SJCRH30 (cell line): ENCODE measurements at regions not wholly inside any gene's neighbourhood (a gene's known extent, or its start where the extent isn't known, plus 50 kb on each side); places are given as distances from the start of the nearest gene placed in this dataset.
"Not testable (repeated sequence)": the region's sequence is repeated elsewhere in the genome, so short reads cannot be mapped to it uniquely, and the experiment has no call there.

ENCODE experiments used
- DNase-seq, 2 experiments: peaks; one replicate each; pipeline ENCODE4 v3.0.0-alpha.2; 2015 to 2020
- H3K27ac ChIP-seq: fragments of 250-450 bp; sonication (Bioruptor Pico); 2 replicates; pipeline ENCODE4 v1.5.1; 2020; ENCODE audit warnings: mild to moderate bottlenecking, moderate library complexity
- H3K27me3 ChIP-seq: fragments of 250-450 bp; sonication (Bioruptor Pico); 2 replicates; pipeline ENCODE4 v1.5.1; 2020; ENCODE audit warnings: mild to moderate bottlenecking, moderate library complexity
- H3K36me3 ChIP-seq: fragments of 250-450 bp; sonication (Bioruptor Pico); 2 replicates; pipeline ENCODE4 v1.5.1; 2020; ENCODE audit warnings: mild to moderate bottlenecking, moderate library complexity
- H3K4me1 ChIP-seq: fragments of 250-450 bp; sonication (Bioruptor Pico); 2 replicates; pipeline ENCODE4 v1.5.1; 2020; ENCODE audit warnings: mild to moderate bottlenecking, moderate library complexity
- H3K4me3 ChIP-seq: fragments of 250-450 bp; sonication (Bioruptor Pico); 2 replicates; pipeline ENCODE4 v1.5.1; 2020; ENCODE audit warnings: mild to moderate bottlenecking, moderate library complexity
- H3K9me3 ChIP-seq: fragments of 250-450 bp; sonication (Bioruptor Pico); replicated peaks from 2 replicates; pipeline ENCODE4 v1.5.1; 2020; ENCODE audit warnings: mild to moderate bottlenecking, moderate library complexity

GRCh38 chr1:102500758-102501157, 504.0 kb upstream of the OLFM3 start:
- Histone ChIP-seq H3K9me3 (no peaks in the 10 kb centered on the region), H3K4me3 (no peak overlapping the region), H3K36me3 (no peaks in the 10 kb centered on the region), H3K27me3 (no peaks in the 10 kb centered on the region), H3K27ac (no peak overlapping the region), H3K4me1 (no peaks in the 10 kb centered on the region)
- DNase-seq, result no peak

GRCh38 chr1:102498929-102499328, 502.2 kb upstream of the OLFM3 start:
- no peaks in the 10 kb centered on the region for H3K36me3 ChIP-seq
- H3K27me3 ChIP-seq, result no peaks in the 10 kb centered on the region
- H3K27ac ChIP-seq, result no peak overlapping the region
- no peak for DNase-seq
- no peaks in the 10 kb centered on the region for H3K4me1 ChIP-seq
- H3K4me3 ChIP-seq, result no peak overlapping the region
- no peaks in the 10 kb centered on the region for H3K9me3 ChIP-seq

GRCh38 chr1:102497810-102498209, 501.1 kb upstream of the OLFM3 start:
- DNase-seq, result peak in 1 of 2 experiments; percentile 3

GRCh38 chr1:102472520-102472919, 475.8 kb upstream of the OLFM3 start:
- Histone ChIP-seq H3K36me3 (no peaks in the 10 kb centered on the region), H3K9me3 (no peaks in the 10 kb centered on the region), H3K27ac (no peak overlapping the region), H3K4me1 (no peaks in the 10 kb centered on the region), H3K27me3 (no peaks in the 10 kb centered on the region), H3K4me3 (no peak overlapping the region)
- DNase-seq, result no peak

More at GRCh38 chr1:102497810-102498209, 501.1 kb upstream of the OLFM3 start:
- H3K27ac ChIP-seq, H3K9me3 ChIP-seq, H3K27me3 ChIP-seq, H3K4me3 ChIP-seq, H3K4me1 ChIP-seq, H3K36me3 ChIP-seq: not testable (repeated sequence)

GRCh38 chr1:102470767-102471166, 474.0 kb upstream of the OLFM3 start:
- no peak for DNase-seq
- Histone ChIP-seq H3K4me3 (no peak overlapping the region), H3K27ac (no peak overlapping the region), H3K9me3 (no peaks in the 10 kb centered on the region), H3K36me3 (no peaks in the 10 kb centered on the region), H3K4me1 (no peaks in the 10 kb centered on the region), H3K27me3 (no peaks in the 10 kb centered on the region)

- Histone ChIP-seq H3K4me1 (no peaks in the 10 kb centered on the region), H3K9me3 (no peaks in the 10 kb centered on the region), H3K36me3 (no peaks in the 10 kb centered on the region), H3K27me3 (no peaks in the 10 kb centered on the region), H3K4me3 (no peak overlapping the region), H3K27ac (no peak overlapping the region)
- no peak for DNase-seq
These were observed 469.8 kb upstream of the OLFM3 start for GRCh38 chr1:102466487-102466886.

GRCh38 chr1:102463328-102463727, 466.6 kb upstream of the OLFM3 start:
- Histone ChIP-seq H3K9me3 (no peaks in the 10 kb centered on the region), H3K36me3 (no peaks in the 10 kb centered on the region), H3K4me1 (no peaks in the 10 kb centered on the region), H3K27ac (no peak overlapping the region), H3K27me3 (no peaks in the 10 kb centered on the region), H3K4me3 (no peak overlapping the region)
- no peak for DNase-seq

- DNase-seq, H3K4me3 ChIP-seq: not testable (repeated sequence)
These were observed 445.6 kb upstream of the OLFM3 start for GRCh38 chr1:102442317-102442716.

GRCh38 chr1:102435483-102435882, 438.8 kb upstream of the OLFM3 start:
- Histone ChIP-seq H3K27me3 (no peaks in the 10 kb centered on the region), H3K27ac (no peak overlapping the region), H3K4me3 (no peak overlapping the region), H3K36me3 (no peaks in the 10 kb centered on the region), H3K4me1 (no peaks in the 10 kb centered on the region), H3K9me3 (no peaks in the 10 kb centered on the region)
- no peak for DNase-seq

More at GRCh38 chr1:102442317-102442716, 445.6 kb upstream of the OLFM3 start:
- H3K9me3 ChIP-seq, H3K27me3 ChIP-seq, H3K36me3 ChIP-seq, H3K27ac ChIP-seq, H3K4me1 ChIP-seq: not testable (repeated sequence)

GRCh38 chr1:102434421-102434820, 437.7 kb upstream of the OLFM3 start:
- H3K4me3 ChIP-seq, result no peak overlapping the region
- no peaks in the 10 kb centered on the region for H3K36me3 ChIP-seq
- H3K27ac ChIP-seq, result no peak overlapping the region
- H3K4me1 ChIP-seq, result no peaks in the 10 kb centered on the region
- no peaks in the 10 kb centered on the region for H3K27me3 ChIP-seq
- no peaks in the 10 kb centered on the region for H3K9me3 ChIP-seq
- DNase-seq, result peak; percentile 35 to 70

GRCh38 chr1:102431253-102431652, 434.5 kb upstream of the OLFM3 start:
- no peak for DNase-seq
- no peak overlapping the region for H3K4me3 ChIP-seq

GRCh38 chr1:102420034-102420433, 423.3 kb upstream of the OLFM3 start:
- DNase-seq, result no peak
- Histone ChIP-seq H3K27me3 (no peaks in the 10 kb centered on the region), H3K27ac (no peak overlapping the region), H3K9me3 (no peaks in the 10 kb centered on the region), H3K4me3 (no peak overlapping the region), H3K4me1 (no peaks in the 10 kb centered on the region), H3K36me3 (no peaks in the 10 kb centered on the region)

More at GRCh38 chr1:102431253-102431652, 434.5 kb upstream of the OLFM3 start:
- H3K9me3 ChIP-seq, result no peaks in the 10 kb centered on the region
- no peak overlapping the region for H3K27ac ChIP-seq
- H3K36me3 ChIP-seq, result no peaks in the 10 kb centered on the region
- H3K4me1 ChIP-seq, result no peaks in the 10 kb centered on the region
- no peaks in the 10 kb centered on the region for H3K27me3 ChIP-seq
